Left ventricle myocardium inferior (tissue), 1 donor: ENCODE measurements at regions not wholly inside any gene's neighbourhood (a gene's known extent, or its start where the extent isn't known, plus 50 kb on each side); places are given as distances from the start of the nearest gene placed in this dataset.

Experiments used
- DNase-seq: peaks from one replicate; pipeline ENCODE4 v3.0.0-alpha.2; 2020
- H3K27ac ChIP-seq: fragments of 200-600 bp; replicated peaks from 2 replicates; pipeline ENCODE4 v1.8.0; 2021
- H3K27me3 ChIP-seq: fragments of 200-600 bp; 2 replicates; pipeline ENCODE4 v1.8.0; 2021; ENCODE audit warnings: low read depth
- H3K36me3 ChIP-seq: fragments of 200-600 bp; 2 replicates; pipeline ENCODE4 v1.8.0; 2021
- H3K4me1 ChIP-seq: fragments of 200-600 bp; 2 replicates; pipeline ENCODE4 v1.8.0; 2021
- H3K4me3 ChIP-seq: fragments of 200-600 bp; 2 replicates; pipeline ENCODE4 v1.8.0; 2021; ENCODE audit warnings: mild to moderate bottlenecking, moderate library complexity
- H3K9me3 ChIP-seq: fragments of 200-600 bp; replicated peaks from 2 replicates; pipeline ENCODE4 v1.8.0; 2021
- intact Hi-C: fragments of 100-400 bp; cut with micrococcal nuclease; formaldehyde crosslinking; loops from one replicate; pipeline ENCODE4 v1.11.0; 2022
- TF ChIP-seq, protein P1 (sequence below): fragments of 200-600 bp; IDR thresholded peaks from 2 replicates; pipeline ENCODE4 v1.8.0; 2021; ENCODE audit warnings: antibody characterized with exemption, mild to moderate bottlenecking, borderline replicate concordance
- donor health status: DM: no; HTN: yes; CAD: no; lungs with severe emphysema.

DNA sequence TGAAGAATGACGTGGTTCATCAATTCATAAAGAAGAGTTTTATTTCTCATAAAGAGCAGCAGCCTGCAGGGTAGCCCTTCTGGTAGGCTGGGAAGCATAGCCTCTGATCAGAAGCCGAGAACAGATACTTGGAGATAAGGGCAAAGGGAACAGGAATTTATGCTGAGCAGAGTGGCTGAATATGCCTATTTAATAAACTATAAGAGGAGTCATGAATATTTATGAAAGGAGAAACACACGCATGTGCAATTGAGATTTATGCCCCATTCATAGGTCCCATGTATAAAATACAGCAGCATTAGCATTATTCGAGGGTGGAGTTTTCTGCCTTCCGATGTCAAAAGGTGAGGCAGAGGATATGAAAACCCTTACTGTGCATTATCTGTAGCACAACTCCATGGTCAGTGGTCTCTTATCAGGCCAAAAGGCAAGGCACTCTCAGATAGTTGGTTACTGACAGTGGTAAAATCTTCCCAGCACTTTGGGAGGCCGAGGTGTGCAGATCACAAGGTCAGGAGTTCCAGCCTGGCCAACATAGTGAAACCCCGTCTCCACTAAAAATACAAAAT, 569.1 kb downstream of the ACTL7B start:
- TF ChIP-seq, protein P1, sequence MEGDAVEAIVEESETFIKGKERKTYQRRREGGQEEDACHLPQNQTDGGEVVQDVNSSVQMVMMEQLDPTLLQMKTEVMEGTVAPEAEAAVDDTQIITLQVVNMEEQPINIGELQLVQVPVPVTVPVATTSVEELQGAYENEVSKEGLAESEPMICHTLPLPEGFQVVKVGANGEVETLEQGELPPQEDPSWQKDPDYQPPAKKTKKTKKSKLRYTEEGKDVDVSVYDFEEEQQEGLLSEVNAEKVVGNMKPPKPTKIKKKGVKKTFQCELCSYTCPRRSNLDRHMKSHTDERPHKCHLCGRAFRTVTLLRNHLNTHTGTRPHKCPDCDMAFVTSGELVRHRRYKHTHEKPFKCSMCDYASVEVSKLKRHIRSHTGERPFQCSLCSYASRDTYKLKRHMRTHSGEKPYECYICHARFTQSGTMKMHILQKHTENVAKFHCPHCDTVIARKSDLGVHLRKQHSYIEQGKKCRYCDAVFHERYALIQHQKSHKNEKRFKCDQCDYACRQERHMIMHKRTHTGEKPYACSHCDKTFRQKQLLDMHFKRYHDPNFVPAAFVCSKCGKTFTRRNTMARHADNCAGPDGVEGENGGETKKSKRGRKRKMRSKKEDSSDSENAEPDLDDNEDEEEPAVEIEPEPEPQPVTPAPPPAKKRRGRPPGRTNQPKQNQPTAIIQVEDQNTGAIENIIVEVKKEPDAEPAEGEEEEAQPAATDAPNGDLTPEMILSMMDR: no peak
- Histone ChIP-seq H3K27ac (no peak overlapping the region), H3K4me1 (no peaks in the 10 kb centered on the region), H3K9me3 (no peaks in the 10 kb centered on the region), H3K36me3 (no peaks in the 10 kb centered on the region), H3K4me3 (no peak overlapping the region), H3K27me3 (no peaks in the 10 kb centered on the region)
- intact Hi-C loops: no loop called here
- DNase-seq: no peak

DNA sequence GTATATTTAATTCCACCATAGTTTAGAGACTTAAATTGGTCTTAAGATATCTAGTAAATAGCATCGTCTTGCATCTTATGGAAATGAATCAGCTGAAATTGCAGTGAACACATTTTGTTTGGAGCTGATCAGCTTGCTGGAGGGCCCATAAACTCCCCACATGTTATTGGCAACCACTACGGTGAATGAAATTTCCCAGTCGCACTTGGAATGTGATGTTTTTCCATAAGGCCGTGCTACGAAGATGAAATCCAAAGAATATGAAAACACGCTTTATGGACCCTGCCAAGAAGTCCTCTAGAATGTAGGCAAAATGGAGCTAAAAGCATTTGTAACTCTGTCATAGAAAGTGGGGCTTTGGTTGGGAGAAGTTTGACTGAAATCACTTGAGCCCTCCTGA, 572.1 kb downstream of the ACTL7B start:
- H3K36me3 ChIP-seq: no peaks in the 10 kb centered on the region
- no peaks in the 10 kb centered on the region for H3K9me3 ChIP-seq
- H3K4me1 ChIP-seq: no peaks in the 10 kb centered on the region
- H3K4me3 ChIP-seq: no peak overlapping the region
- no peak overlapping the region for H3K27ac ChIP-seq
- no peaks in the 10 kb centered on the region for H3K27me3 ChIP-seq
- no peak for DNase-seq
- TF ChIP-seq, protein P1: no peak
- intact Hi-C loops: no loop called here

DNA sequence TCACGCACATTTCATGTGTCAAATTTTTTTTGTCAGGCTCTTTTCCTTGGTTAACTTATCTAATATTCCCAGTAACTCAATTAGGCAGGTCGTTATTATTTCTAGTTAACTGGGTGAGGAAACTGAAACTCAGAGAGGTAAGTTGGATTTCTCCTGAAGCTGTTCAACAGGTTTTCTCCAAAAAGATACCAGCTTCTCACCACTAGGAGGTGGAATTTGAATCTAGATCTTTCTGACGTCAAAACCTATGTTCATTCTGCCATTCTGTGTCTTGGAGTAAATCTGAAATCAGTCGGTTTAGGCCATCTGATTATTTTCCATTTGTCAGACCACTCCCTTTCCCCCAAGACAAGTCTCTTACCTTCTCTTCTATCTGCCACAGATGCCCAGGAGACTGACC, 572.9 kb downstream of the ACTL7B start:
- DNase-seq: no peak
- TF ChIP-seq, protein P1: peak; percentile 31
- Histone ChIP-seq H3K27ac (no peak overlapping the region), H3K4me3 (no peak overlapping the region), H3K36me3 (no peaks in the 10 kb centered on the region), H3K4me1 (no peaks in the 10 kb centered on the region), H3K9me3 (no peaks in the 10 kb centered on the region), H3K27me3 (no peaks in the 10 kb centered on the region)
- intact Hi-C loops: no loop called here

DNA sequence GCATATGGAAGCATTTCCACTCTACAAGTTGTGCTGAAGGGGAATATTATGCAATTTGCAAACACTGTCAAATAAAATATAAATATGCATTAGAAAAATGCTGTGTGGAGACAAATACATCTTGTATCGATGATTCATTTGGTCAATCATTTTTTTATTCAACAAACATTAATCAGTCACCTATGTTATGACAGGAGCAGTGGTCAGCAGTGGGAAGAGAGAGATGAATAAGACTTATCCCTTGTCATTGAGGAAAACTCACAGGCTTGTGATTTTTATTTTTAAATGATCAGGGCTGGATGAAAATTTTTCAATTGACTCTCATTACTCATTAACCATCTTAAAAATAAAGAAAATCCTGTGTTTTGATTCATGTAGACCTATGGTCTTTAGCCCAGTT, 574.1 kb downstream of the ACTL7B start:
- H3K27ac ChIP-seq: no peak overlapping the region
- TF ChIP-seq, protein P1: no peak
- intact Hi-C loops: no loop called here
- no peaks in the 10 kb centered on the region for H3K27me3 ChIP-seq
- no peak for DNase-seq
- no peaks in the 10 kb centered on the region for H3K4me1 ChIP-seq
- no peaks in the 10 kb centered on the region for H3K36me3 ChIP-seq
- H3K4me3 ChIP-seq: no peak overlapping the region
- H3K9me3 ChIP-seq: no peaks in the 10 kb centered on the region

DNA sequence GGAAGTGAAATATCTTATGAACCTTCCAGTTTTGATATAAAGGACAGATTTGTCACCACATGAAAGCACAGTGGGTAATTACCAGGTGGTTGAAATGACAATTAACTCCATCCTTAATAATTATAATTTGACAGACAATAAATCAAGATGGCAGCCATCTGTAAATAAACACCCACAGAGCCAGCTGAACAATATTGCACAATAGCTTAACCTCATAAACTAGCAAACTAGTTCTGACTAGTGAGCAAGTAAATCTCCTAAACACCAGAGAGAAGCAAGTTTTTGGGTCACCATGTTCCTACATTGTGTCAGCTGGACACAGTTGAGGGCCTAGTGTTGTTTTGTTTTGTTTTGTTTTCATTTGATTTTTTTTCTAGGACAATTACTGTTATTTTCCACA, 577.4 kb downstream of the ACTL7B start:
- TF ChIP-seq, protein P1: no peak
- Histone ChIP-seq H3K9me3 (no peaks in the 10 kb centered on the region), H3K27ac (no peak overlapping the region), H3K4me1 (no peaks in the 10 kb centered on the region), H3K4me3 (no peak overlapping the region), H3K27me3 (no peaks in the 10 kb centered on the region), H3K36me3 (no peaks in the 10 kb centered on the region)
- intact Hi-C loops: no loop called here
- no peak for DNase-seq
